H4 (cell line): ENCODE measurements at regions not wholly inside any gene's neighbourhood (a gene's known extent, or its start where the extent isn't known, plus 50 kb on each side); places are given as distances from the start of the nearest gene placed in this dataset.

Experiments used
- DNase-seq: peaks from one replicate; pipeline ENCODE4 v3.0.0-alpha.2; 2015; ENCODE audit warnings: low spot score

DNA sequence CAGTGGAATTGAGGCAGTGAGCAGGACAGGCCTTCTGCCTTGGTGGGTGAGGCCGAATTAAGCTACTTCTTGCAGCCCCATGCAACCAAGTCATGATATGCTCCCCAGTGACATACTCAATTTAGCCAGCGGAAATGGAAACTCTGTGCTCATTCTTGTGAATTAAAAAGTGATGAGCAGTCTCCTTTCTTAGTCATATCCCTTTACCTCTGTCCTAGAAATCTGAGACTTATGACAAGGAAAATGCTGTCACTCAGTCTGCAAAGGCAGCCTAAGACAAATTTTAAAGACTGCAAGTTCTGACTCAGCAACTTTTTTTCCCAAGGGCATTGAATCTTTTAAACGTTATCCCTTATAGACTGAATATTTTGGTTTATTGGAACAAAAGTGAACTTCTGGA lies 218.2 kb downstream of the SH3BP4 start:
- peak; percentile 39 for DNase-seq

DNA sequence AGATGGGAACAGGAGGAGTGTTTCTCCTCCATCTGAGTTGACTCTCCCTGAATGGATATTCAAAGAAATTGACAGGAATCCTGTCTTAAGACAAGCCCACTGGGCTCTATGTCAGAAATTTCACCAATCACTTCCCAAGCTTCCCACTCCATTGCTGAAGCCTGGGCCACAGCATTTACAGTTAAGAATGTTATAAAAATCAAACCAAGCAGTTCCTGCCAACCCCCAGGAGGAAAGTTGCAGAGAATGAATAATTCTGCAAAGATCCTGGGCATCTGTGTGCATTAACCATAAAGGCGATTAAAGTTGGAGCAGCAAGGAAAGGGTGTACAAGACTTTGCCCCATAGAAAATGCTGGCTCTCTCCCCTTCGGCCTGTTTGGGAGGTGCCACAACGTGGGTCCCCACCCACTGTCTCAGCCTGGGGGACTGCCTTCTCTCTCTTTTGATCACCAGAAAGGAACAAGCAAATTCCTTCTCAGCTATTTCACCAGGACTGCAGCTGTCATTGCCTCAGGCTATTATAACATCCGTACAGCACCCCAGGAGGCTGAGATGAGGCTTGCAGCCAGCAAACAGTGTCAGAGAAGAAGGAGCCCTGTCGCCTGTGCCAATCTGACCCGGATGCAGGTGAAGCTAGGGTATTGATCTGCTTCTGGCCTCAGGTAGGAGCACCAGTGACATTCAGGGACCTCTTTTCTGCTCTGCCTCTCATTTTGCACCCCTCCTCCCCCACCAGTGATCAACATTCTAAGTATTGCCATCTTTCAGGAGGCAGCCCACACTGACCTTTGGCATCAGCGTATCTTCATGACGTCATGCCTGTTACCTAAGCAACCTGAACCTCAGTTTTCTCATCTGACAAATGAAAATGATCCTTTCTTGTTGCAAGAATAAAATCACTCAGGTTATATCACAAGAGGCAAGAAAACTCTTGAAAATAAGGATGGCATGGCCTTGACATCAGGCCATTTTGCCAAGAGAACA lies 219.0 kb downstream of the SH3BP4 start:
- DNase-seq, result peak; percentile 92

DNA sequence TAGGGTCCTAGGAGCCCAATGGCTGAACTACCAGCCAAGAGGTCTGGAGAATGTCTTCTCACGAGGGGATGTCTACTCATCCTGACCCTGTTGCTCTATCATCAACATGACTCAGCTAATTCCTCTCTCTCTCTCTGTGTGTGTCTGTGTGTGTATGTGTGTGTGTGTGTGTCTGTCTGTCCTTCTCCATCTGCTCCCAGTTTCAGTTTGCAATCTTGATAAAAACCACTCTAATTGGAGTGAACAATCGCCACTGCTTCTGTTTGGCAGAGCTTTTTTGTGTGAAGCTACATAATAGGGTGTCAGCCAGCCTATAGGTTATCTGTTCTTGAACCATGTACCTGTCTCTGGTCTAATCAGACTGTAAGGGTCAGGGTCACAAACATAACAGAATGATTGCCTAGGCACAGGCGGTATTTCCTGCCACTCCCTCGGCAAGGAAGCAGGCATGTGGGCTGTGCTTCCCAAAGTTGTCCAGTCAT lies 219.8 kb downstream of the SH3BP4 start:
- peak; percentile 65 for DNase-seq

DNA sequence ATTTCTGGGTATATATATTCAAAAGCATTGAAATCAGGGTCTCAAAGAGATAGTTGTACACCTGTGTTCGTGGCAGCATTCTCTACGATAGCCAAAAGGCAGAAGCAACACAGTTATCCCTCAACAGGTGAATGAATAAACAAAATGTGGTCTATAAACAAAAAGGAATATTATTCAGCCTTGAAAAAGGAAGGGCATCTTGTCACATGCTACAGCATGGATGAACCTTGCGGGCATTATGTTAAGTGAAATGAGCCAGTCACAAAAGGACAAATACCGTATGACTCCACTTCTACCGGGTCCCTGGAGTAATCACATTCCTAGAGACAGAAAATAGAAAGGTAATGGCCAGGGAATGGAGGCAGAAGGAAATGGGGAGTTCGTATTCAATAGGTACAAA lies 228.8 kb downstream of the SH3BP4 start:
- no peak for DNase-seq

DNA sequence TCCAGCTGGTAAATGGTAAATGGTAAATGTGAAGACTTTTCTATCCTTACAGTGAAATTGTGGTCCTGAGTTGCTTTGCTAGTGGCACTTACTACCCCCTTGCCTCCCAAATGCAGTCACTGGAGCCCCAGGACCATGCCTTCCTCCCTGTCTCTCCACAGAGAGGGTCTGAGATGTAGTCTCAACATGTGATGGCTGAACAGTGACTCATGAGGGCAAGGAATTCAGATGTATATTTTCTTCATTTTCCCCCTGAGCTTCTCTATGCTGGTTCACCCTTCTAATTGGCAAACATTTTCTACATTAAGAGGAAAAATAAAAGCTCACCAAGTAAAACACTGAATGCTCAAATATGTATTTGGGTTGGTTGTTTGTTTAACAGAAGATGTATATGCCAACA lies 232.0 kb downstream of the SH3BP4 start:
- no peak for DNase-seq

DNA sequence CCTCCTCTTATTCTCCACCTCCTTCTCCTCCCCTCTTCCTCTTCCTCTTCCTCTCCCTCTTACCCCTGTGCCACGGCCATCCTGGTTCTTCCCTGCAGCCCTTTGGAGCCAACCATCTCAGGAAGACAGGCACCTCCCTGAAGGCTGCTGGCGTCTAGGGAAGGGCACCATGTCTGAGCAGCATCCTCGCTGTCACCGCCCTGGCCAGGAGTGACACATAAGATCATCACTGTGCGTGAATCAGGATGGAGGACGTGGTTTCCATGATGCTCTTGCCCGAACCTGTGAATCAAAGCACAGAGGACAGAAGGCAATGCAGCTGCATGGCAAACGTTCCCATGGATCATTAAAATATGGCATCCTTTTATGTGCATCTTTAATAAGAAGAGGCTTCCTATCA lies 236.0 kb downstream of the SH3BP4 start:
- no peak for DNase-seq

DNA sequence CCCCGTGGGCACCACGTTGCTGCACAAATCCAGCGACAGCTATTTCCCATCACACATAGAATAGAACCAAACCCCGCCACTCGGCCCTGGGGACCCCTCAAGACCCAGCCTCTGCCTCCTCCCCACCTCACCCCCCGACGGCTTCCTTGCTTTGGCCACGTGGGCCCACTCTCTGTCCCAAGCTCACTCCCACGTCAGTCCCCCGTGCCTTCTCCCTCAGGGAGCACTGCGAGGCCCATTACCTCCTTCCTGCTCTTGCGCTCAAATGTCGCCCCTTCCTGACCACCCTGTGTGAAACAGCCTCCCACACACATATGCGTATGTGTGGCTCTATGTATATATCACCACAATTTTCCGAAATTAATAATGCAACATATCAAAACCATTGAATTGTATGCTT lies 239.7 kb downstream of the SH3BP4 start:
- no peak for DNase-seq

DNA sequence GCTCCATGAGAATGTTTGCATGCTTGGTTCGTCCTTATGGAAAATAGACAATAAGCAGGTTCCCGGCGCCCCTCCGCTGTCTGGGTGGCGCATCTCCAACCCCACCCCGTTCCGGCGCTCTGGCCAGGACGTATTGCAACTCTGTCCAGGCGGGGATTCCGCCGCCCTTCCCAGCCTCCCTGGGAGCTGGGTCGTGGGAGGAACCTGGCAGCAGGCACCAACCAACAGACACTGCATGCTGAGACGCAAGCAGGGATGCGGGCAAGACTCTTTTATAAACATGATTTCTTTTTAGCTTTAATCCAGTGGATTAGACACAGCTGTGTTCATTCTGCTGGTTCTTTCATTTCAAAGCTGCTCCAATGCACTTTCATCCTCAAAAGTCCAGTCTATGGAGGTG lies 240.2 kb downstream of the SH3BP4 start:
- no peak for DNase-seq

DNA sequence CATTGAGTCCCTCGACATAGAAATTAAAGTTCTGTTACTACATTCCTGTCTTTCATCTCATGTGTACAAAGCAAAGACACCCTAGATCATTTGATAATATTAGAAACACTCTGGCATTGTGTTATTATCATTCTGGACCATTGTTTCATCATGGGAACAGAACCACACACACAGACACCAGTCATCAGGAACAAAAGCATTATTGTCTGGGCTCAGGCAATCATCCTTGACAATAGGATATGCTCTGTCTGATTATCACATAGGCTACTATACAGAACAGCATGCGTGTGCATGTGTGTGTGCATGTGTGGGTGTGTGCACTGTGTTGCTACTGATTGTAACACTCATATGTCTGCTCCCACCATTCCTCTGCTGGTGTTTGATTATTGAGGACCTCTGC lies 242.5 kb downstream of the SH3BP4 start:
- no peak for DNase-seq

DNA sequence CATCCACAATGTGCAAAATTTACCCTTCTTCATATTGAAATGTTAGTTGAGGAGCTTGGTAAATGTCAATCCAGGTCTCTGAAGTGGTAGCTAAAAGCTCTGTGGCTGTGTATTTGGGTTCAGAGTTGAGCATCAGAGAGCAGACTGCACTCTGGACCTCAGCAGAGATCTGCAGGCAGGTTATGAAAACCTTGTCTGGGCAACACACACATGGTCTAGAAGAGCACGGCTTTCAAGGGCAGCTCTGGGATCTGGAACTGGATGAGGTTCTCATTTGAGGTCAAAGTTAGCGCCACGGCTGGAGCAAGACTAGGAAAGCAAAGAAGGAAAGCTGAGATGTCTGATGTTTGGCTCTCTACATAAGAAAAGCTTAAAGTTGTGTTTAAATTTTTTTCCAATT lies 243.0 kb downstream of the SH3BP4 start:
- DNase-seq, result no peak

DNA sequence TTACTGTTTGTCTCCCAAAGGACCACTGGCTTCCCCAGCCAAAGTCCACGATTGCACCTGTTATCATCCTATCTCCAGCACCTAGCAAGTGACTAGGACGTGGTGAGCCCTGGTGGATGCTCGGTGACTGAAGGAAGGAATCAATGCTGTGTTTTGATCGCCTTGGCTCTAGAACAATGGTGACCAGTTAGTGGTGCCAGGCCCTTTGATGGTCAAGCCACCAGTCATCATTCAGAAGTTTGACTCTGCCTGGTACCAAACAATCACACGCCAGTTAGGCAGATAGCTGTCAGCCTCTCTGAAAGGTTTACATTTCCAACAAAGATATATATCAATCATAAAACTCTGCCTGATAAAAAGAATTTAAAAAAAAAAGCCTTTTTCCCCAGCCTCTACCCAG lies 244.1 kb downstream of the SH3BP4 start:
- DNase-seq, result no peak

DNA sequence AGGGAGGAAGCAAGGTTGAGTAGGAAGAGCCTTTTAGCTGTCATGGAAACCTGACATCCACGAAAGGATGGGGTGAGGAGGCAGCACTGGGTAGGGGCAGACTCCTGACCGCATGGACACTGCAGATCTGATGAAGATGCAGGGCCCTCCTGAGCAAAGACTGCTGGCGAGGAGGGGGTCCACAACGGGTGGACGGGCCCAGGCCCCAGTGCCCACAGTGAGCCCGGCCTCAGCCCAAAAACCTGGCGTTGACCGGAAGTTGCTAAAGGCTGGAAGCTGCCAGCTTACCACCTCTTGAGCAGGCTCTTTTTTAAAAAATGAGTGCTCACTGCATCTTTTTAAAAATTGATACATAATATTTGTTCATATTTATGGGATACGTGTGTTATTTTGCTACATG lies 247.3 kb downstream of the SH3BP4 start:
- no peak for DNase-seq

DNA sequence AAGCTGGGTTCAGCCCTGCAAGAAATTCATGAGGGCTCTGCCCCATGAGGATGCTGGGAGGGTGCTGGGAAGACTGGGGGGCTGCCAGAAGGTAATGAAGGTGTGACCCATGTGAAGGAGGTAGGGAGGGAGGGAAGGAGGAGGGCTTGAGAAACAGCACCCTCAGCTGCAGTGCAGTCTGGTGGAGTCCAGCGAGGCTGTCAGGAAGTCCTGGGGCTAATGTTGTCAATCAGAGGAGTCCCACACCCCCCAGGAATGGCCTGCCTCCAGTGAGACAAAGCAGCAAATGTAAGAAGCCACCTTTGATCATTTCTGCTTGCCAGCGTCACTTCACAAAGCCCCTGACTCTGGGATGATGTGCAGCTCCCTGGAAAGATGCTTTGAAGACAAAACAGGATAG lies 248.4 kb downstream of the SH3BP4 start:
- DNase-seq, result no peak

DNA sequence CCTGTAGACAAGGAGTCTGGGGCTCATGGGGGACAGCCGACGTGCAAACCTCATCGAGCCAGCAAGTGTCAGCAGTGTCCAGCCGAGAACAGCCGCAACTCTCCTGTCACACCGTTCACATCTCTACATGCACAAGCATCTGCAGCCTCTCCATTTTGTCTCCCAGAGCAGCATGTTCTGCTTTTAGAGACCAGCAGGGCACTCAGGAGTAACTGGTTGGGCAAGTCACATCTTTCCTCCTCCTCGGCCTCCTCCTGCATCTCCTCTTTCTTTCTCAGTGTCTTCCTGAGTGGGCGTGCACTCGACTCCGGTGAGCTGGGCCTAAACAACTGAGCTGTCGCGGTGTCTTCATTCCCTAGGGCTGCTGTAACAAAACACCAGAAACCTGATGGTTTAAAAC lies 249.9 kb downstream of the SH3BP4 start:
- DNase-seq, result no peak

DNA sequence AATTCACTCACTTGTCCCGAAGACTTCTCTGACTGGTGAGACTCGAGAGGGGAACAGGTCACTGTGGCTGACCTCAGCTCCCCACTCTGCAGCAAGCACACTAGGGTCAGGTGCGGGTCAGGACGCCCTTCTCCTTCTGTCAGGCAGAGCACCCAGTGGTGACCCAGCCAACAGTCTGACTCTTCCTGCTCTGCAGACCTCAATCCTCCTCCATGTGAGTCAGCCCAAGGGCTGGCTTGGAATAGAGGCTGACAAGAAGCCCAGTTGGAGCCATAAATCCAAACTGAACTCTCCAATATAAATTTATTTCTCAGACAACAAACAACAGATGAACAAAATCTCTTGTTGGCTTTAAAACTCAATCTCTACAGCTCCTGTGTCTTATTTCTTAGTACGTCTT lies 253.1 kb downstream of the SH3BP4 start:
- no peak for DNase-seq

DNA sequence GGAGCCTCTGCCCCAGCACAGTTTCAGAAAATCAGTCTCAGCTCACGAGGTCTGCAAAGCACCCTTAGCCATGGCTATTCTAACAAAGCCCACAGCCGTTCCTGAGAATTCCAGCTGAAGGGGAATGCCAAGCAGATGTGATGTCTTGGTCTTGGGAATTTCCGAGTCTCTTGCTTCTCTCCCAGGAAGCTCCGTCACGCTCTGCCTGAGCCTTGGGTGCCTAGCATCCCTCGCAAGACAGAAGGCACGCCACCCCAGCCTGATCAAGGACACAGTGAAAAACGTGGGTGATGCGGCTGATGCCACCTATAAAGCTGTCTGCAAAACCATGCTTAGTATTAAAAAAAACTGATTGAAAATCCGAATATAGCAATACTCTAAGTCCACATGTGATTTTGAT lies 254.6 kb downstream of the SH3BP4 start:
- no peak for DNase-seq

DNA sequence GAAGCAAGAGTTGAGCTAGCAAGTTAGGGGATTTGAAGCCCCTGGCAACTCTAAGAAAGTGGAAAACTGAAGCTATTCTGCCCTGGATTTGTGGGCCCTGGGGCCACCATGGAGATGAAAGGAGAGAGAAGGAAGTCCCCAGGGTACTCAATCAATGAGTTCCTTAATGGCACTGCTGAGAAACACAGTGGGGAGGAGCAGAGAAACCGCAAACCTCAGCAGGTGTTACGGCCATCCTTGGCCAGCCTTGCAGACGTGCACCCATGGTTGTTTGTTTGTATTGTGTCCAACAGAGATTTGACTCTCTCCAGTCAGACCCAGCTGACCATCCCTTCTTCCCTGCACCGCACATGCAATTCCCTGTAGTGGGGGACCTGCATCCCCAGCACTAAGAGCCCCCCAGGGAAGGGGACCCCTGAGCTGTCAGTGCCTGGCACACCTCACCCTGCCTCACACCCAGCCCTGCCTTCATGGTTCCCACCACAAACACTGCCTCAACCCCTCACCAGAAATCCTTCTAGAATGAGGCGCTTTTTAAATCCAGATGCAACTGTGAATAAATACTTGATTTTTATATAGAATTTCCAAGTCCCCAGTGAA lies 255.3 kb downstream of the SH3BP4 start:
- DNase-seq, result no peak

DNA sequence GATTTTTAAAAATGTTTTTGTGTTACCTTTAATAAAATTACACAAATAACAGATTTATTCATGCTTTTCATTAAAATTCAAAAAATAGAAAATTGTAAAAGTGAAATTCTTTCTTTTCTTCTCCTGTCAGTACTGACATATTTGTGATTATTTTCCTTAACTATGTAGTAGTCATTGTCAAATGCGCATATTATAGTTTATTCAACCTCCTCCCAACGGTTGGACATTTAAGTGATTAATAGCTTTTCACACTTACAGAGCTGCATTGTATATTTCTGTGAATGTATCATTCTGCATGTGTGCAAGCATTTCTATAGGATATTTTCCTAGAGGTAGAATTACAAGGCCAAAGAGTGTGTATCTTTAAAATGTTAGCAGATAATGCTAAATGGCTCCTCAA lies 259.2 kb downstream of the SH3BP4 start:
- DNase-seq, result no peak

DNA sequence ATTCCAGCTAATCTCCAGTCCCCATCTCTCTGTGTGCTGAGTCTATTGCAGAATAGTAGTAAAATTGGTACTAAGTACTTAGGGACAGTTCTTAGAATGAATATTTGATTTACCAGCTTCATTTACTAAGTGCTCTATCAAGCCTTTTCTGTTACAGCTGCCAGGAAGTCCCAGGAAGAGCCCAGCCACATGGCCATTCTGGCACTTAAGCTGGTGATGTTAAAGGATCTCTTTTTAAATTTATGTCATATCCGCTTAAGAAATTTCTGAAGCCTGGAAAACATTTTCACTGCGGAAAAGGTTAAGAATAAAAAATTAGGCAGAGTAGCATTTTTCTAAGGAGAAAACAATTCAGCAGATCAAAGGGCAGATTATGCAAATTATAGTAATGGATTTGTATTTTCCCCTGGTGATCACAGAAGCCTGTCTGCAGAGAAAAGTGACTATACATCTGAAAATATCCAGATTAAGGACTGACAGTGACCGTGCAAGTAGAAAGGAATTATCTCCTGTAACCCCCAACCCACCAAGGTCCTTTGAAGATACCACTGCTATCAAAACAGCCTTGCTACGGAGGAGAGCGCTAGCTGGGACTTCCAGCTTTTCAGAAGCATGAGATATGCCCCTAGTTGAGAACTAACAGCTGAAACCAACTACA lies 260.8 kb downstream of the SH3BP4 start:
- DNase-seq, result no peak

DNA sequence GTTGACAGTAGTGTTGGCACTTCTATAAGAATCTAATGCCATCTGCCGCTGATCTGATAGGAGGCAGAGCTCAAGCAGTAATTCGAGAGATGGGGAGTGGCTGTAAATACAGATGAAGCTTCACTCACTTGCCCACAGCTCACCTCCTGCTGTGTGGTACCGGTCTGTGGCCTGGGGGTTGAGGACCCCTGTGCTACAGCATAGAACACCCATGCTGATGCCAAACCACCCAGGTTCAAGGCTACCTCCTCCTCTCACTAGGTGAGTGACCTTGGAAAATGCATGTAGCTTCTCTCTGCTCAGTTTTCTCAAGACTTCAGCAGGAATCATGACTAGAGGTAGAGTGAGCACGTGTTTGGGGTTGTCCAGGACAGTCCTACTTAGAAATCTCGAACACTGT lies 263.4 kb downstream of the SH3BP4 start:
- no peak for DNase-seq

DNA sequence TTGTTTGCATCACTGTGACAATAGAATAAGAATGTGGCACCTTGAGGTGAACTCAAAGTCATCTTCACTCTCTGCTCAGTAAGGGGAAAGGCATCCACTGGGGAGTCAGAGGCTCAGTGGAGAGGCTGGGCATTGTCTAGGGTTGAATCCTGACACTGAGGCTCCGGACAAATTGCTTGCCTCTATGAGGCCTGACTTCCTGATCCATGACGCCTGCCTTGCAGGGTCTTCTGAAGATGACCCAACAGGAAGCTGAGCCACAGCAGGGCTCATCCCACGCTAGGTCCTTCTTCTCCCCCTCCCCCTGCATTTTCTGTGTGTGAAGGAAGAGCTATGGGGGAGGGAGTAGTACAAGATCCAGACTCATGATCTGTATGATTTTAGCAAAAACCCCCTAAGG lies 265.1 kb downstream of the SH3BP4 start:
- no peak for DNase-seq

DNA sequence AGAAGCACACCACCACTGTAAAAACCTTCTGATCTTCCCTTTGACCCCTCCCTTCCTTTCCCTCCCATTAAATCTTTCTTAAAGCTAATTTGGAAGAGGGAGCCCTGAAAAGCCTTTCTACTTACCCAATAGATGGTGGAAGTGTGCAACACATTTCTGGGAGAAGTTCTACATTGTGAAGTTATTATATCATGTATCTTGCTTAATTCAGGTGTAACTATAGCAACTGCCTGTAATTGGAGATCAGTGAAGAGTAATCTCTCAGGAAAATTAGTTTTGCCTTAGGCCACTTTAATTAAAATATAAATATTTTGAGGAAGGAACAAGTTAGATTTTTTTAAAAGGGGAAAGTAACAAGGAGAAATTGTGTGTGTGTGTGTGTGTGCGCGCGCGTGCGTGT lies 266.0 kb downstream of the SH3BP4 start:
- DNase-seq, result no peak

DNA sequence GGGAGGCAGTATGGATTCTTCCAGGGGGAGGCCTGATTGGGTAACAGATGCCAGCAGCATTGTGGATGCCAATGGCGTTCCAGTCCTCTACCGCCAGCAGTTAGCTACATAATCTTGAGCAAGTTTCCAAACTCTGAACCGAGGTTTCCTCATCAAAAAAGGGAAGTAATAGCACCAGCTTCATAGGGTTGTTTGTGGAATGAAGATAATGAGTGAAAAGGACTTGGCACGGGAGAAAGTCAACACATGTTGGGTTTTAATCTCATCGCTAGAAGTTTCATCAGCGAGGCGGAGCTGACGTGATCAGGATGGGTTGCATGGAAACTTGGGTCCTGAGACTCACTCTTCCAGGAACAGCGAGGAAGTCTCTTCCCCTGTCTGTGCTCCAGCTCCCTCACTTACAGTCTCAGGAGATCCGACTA lies 266.7 kb downstream of the SH3BP4 start:
- no peak for DNase-seq
